RWPE1 (cell line): ENCODE measurements at regions not wholly inside any gene's neighbourhood (a gene's known extent, or its start where the extent isn't known, plus 50 kb on each side); places are given as distances from the start of the nearest gene placed in this dataset.
"Not testable (repeated sequence)": the region's sequence is repeated elsewhere in the genome, so short reads cannot be mapped to it uniquely, and the experiment has no call there.

Source experiments
- CTCF ChIA-PET: fragments of 350-600 bp; sonication (Branson Sonifier 250); formaldehyde crosslinking; extraction: SDS; loops from one replicate; lab custom pipeline; 2021; lab: Yijun Ruan, JAX
- POLR2A ChIA-PET: fragments of 400-600 bp; formaldehyde crosslinking; extraction: SDS; loops from one replicate; lab custom pipeline; 2020; ENCODE audit warnings: antibody characterized with exemption; ENCODE audit not compliant: low non-redundant PET; lab: Yijun Ruan, JAX
- DNase-seq: peaks from one replicate; pipeline ENCODE4 v3.0.0; 2012; ENCODE audit warnings: low spot score
- H3K27ac ChIP-seq: fragments of 450-650 bp; 2 replicates; pipeline ENCODE4 v1.5.1; 2017
- TF ChIP-seq, protein P1 (sequence below): fragments of 450-650 bp; conservative IDR thresholded peaks from 2 replicates; pipeline ENCODE4 v1.5.1; 2017; ENCODE audit warnings: low read depth, mild to moderate bottlenecking

DNA sequence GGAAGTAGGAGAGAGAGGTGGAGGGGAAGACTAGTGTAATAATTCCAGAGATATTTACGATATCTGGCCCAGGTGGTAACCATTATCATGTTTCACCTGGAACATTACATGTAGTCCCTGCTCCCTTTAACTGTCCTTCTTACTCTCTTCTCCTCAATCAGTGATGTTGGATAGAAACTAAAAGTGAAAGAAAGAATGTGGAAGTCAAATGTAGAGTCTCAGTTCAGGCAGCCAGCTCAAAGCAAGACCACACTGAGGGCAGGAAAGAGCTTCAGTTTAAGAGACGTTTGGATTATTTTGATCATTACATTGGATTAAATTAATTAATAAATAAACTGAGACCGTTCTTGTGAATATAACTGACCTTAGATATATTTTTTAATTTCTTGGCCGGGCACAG lies 594.4 kb downstream of the FLRT2 start:
- TF ChIP-seq, protein P1, sequence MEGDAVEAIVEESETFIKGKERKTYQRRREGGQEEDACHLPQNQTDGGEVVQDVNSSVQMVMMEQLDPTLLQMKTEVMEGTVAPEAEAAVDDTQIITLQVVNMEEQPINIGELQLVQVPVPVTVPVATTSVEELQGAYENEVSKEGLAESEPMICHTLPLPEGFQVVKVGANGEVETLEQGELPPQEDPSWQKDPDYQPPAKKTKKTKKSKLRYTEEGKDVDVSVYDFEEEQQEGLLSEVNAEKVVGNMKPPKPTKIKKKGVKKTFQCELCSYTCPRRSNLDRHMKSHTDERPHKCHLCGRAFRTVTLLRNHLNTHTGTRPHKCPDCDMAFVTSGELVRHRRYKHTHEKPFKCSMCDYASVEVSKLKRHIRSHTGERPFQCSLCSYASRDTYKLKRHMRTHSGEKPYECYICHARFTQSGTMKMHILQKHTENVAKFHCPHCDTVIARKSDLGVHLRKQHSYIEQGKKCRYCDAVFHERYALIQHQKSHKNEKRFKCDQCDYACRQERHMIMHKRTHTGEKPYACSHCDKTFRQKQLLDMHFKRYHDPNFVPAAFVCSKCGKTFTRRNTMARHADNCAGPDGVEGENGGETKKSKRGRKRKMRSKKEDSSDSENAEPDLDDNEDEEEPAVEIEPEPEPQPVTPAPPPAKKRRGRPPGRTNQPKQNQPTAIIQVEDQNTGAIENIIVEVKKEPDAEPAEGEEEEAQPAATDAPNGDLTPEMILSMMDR: no peak
- H3K27ac ChIP-seq: no peak overlapping the region
- POLR2A ChIA-PET: no interaction called here
- CTCF ChIA-PET: interaction anchor here (0.7 kb wide), 1 partner anchor 106 kb away, joined by 4 read pairs; no protein-coding TSS in a partner anchor
- DNase-seq: no peak

DNA sequence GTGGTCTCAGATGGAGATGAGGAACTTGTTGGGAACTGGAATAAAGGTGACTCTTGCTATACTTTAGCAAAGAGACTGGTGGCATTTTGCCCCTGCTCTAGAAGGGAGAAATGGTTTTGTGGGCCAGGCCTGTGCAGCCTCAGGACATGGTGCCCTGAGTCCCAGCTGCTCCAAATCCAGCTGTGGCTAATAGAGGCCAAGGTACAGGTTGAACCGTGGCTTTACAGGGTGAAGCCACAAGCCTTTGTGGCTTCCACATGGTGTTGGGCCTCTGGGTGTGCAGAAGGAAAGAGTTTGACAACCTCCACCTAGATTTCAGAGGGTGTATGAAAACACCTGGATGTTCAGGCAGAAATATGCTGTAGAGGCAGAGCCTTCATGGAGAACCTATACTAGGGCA lies 586.0 kb downstream of the FLRT2 start:
- POLR2A ChIA-PET: no interaction called here
- DNase-seq: no peak
- CTCF ChIA-PET: no interaction called here
- TF ChIP-seq, protein P1: no peak
- H3K27ac ChIP-seq: no peak overlapping the region

DNA sequence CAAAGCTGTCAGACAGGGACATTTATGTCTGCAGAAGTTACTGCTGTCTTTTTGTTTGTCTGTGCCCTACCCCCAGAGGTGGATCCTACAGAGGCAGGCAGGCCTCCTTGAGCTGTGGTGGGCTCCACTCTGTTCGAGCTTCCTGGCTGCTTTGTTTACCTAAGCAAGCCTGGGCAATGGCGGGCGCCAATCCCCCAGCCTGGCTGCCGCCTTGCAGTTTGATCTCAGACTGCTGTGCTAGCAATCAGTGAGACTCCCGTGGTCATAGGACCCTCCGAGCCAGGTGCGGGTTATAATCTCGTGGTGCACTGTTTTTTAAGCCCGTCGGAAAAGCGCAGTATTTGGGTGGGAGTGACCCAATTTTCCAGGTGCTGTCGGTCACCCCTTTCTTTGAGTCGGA lies 580.9 kb downstream of the FLRT2 start:
- POLR2A ChIA-PET, CTCF ChIA-PET, H3K27ac ChIP-seq, DNase-seq: not testable (repeated sequence)

DNA sequence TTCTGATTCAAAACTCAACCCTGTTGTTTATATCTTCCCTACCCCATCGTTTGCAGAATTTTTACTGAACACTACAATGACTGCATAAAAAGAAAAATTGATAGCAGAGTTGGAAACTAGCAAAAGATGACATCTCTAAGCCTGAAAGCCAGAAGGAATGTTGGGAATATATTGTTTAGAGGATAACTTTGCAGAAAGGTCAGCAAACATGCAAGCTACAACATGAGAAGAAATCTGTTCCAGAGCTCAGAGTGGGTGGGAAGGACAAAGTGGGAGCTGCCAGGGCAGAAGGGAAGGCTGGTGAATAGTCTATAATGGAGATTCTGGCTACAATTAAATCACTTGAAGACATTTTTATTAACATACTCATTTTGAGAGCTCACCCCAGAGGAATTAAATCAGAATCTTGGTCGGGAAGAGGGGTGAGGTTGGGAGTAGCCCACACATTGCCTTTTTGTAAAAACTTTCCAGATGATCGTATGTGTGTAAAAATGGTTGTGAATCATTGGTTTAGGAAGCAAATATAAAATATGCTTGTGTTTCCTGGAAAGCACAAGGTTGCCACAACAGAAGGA lies 574.8 kb downstream of the FLRT2 start:
- ChIA-PET CTCF (interaction anchor here (0.6 kb wide), 1 partner anchor 154 kb away, joined by 3 read pairs; no protein-coding TSS in a partner anchor), POLR2A (no interaction called here)
- no peak for DNase-seq
- H3K27ac ChIP-seq: no peak overlapping the region
- TF ChIP-seq, protein P1: no peak

DNA sequence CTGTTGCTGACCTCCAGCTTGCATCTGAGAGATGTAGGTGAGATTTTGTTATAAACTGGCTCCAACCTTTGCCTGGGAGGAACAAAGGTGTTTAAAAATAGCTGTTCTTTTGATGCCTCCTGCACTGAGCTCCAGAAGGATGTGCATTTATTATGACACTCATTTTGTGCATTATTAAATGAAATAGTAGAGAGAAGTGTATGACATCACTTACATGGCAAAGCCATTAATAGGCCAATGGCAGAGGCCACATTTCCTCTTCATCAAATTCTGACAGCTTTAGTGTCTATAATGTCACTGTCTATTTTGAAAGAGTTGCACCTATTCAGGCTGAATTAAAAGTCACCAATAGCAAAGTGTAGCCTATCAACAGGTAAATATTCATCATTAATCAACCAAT lies 564.6 kb downstream of the FLRT2 start:
- ChIA-PET POLR2A (no interaction called here), CTCF (no interaction called here)
- no peak for DNase-seq

DNA sequence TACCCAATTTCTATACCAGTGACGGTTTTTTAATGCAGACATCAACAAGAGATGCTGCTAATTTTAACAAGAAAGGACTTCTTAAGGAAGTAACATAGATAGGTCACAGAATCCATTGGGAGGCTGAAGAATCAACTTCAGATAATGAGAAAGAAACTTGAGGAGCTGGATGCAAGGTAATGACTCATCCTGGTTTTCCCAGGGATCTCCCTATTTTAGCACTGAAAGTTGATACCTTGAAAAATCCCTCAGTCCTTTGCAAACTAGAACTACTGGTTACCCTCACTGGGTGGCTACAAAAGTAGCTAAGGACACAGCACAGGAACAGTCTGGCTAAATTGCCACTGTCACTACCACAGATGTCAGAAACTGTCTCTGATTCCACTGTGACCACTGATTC lies 561.9 kb downstream of the FLRT2 start:
- TF ChIP-seq, protein P1: no peak
- no peak overlapping the region for H3K27ac ChIP-seq
- no peak for DNase-seq
- POLR2A ChIA-PET: no interaction called here
- CTCF ChIA-PET: interaction anchor here (0.6 kb wide), 1 partner anchor 392 kb away, joined by 3 read pairs; no protein-coding TSS in a partner anchor

More for the DNA sequence above, 564.6 kb downstream of the FLRT2 start:
- TF ChIP-seq, protein P1: no peak
- no peak overlapping the region for H3K27ac ChIP-seq

DNA sequence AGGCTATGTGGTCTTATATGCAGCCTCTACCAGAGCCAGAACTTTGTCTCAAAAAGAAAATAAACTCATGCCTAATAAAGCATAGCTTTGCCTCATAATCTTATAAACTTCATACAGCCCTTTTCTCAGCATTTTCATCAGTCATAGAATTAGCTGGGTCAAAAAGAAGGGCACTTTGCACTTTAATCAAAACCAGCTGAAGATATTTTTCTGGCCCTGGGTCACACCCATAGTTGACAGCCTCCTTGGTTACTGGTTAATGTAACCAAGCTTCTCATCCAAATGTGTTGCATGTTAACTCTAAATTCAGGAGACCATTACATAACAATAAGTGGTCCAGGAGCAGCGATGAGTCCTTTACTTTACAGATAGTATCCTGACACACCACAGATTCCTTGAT lies 558.2 kb downstream of the FLRT2 start:
- H3K27ac ChIP-seq: no peak overlapping the region
- TF ChIP-seq, protein P1: no peak
- ChIA-PET POLR2A (no interaction called here), CTCF (interaction anchor here (0.6 kb wide), 1 partner anchor 125 kb away, joined by 4 read pairs; no protein-coding TSS in a partner anchor)
- no peak for DNase-seq
